Testis (tissue), 2 donors: ENCODE measurements at regions not wholly inside any gene's neighbourhood (a gene's known extent, or its start where the extent isn't known, plus 50 kb on each side); places are given as distances from the start of the nearest gene placed in this dataset.

Source experiments
- DNase-seq: peaks from one replicate; pipeline ENCODE4 v3.0.0-alpha.2; 2019
- H3K27ac ChIP-seq, 2 donors: fragments of 200-600 bp; sonication (generic); one replicate each; pipeline ENCODE4 v1.5.1; 2019
- H3K27me3 ChIP-seq: fragments of 200-600 bp; sonication (generic); one replicate; pipeline ENCODE4 v1.5.1; 2019
- H3K36me3 ChIP-seq: fragments of 200-600 bp; sonication (generic); one replicate; pipeline ENCODE4 v1.5.1; 2017; ENCODE audit warnings: low read depth; ENCODE audit errors: missing control alignments
- H3K4me1 ChIP-seq: fragments of 200-600 bp; sonication (generic); one replicate; pipeline ENCODE4 v1.5.1; 2019
- H3K4me3 ChIP-seq, 2 donors: fragments of 200-600 bp; sonication (generic); one replicate each; pipeline ENCODE4 v1.5.1; 2017 to 2019
- H3K9me3 ChIP-seq: fragments of 200-600 bp; sonication (generic); one replicate; pipeline ENCODE4 v1.5.1; 2017
- POLR2A ChIP-seq: fragments of 450-650 bp; IDR thresholded peaks from one replicate; pipeline ENCODE4 v1.6.1; 2017; ENCODE audit warnings: antibody characterized with exemption, mild to moderate bottlenecking, moderate library complexity
- WGBS, 2 donors: methylation state at CpG; one replicate each; pipeline ENCODE4 v1.1.5; 2018; 5-methylcytosine and 5-hydroxymethylcytosine counted together
- intact Hi-C: fragments of 100-400 bp; cut with DNase I; formaldehyde crosslinking; loops from one replicate; pipeline ENCODE4 v1.15.1; 2023; ENCODE audit warnings: low total_unique reads
- TF ChIP-seq, protein P1 (sequence below), 3 experiments: fragments of 450-650 bp in 2 of 3; fragments of 200-600 bp in 1 of 3; sonication (generic) in 1 of 3; IDR thresholded peaks; one replicate each; pipeline ENCODE4 v1.5.1; 2016 to 2019; ENCODE audit warnings: antibody characterized with exemption in 3 of 3, mild to moderate bottlenecking in 2 of 3, moderate library complexity in 1 of 3

DNA sequence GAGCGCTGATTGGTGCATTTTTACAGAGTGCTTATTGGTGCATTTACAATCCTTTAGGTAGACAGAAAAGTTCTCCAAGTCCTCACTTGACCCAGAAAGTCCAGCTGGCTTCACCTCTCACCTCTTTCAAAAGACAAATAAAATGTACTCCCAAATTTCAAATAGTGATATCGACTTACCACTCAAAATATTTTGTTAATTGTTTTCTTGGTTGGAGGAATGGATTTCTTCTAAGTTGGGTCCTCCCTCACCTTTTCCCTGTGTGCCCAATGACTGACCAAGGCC, 338.4 kb upstream of the KLF3 start:
- H3K27ac ChIP-seq = no peak overlapping the region
- no peak for DNase-seq
- no peak for TF ChIP-seq POLR2A
- TF ChIP-seq, protein P1, sequence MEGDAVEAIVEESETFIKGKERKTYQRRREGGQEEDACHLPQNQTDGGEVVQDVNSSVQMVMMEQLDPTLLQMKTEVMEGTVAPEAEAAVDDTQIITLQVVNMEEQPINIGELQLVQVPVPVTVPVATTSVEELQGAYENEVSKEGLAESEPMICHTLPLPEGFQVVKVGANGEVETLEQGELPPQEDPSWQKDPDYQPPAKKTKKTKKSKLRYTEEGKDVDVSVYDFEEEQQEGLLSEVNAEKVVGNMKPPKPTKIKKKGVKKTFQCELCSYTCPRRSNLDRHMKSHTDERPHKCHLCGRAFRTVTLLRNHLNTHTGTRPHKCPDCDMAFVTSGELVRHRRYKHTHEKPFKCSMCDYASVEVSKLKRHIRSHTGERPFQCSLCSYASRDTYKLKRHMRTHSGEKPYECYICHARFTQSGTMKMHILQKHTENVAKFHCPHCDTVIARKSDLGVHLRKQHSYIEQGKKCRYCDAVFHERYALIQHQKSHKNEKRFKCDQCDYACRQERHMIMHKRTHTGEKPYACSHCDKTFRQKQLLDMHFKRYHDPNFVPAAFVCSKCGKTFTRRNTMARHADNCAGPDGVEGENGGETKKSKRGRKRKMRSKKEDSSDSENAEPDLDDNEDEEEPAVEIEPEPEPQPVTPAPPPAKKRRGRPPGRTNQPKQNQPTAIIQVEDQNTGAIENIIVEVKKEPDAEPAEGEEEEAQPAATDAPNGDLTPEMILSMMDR (IDR thresholded peaks at IDR 0.05) = no peak
- intact Hi-C loops = no loop called here
- no peaks in the 10 kb centered on the region for H3K36me3 ChIP-seq
- no peaks in the 10 kb centered on the region for H3K4me1 ChIP-seq
- no peak overlapping the region for H3K4me3 ChIP-seq
- WGBS, 2 donors = 96 to 98% methylated on average over 2 of the region's 2 CpGs
- no peaks in the 10 kb centered on the region for H3K9me3 ChIP-seq
- no peaks in the 10 kb centered on the region for H3K27me3 ChIP-seq

DNA sequence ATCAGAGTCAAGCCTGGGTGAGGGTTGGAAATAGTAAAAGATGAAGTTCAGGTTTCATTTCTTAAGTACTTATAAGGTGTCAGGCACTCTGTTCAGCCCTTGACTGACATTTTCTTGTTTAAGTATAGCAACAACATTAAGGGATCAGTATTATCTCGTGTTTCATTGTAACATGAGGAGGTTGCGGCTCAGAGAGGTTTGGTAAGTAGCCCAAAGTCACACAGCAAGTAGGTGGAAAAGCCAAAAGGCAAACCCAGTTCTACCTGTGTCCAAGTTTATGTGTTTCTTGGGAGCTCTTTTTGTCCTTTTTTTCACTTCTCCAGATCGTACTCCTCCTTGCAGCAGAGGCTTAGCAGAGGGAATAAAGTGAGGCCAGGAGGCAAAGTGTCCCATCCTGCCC, 337.5 kb upstream of the KLF3 start:
- no peaks in the 10 kb centered on the region for H3K36me3 ChIP-seq
- H3K27me3 ChIP-seq = no peaks in the 10 kb centered on the region
- H3K4me1 ChIP-seq = no peaks in the 10 kb centered on the region
- H3K9me3 ChIP-seq = no peaks in the 10 kb centered on the region
- H3K27ac ChIP-seq = no peak overlapping the region
- DNase-seq = no peak
- WGBS, 2 donors = 89 to 94% methylated on average over 3 of the region's 3 CpGs
- H3K4me3 ChIP-seq = no peak overlapping the region
- TF ChIP-seq POLR2A = no peak
- TF ChIP-seq, protein P1 (IDR thresholded peaks at IDR 0.05) = no peak
- intact Hi-C loops = no loop called here

DNA sequence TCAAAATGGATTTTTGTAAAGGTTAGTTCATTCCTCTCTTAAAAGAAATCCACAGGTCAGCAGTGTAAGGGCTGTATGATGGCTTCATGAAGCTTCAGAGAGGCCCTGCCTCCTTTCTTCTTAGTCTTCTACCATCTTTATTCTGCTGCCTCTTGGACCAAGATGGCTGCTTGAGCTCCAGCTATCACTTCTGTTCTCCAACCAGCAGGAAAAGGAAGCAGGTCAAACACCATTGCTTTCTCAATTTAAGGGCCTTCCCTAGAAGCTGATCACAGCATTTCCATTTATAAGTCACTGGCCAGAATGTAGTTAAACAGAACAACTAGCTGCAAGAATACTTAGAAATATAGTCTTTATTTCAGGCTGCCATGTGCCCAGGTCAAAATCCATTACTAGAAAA, 336.8 kb upstream of the KLF3 start:
- no peak overlapping the region for H3K4me3 ChIP-seq
- no peaks in the 10 kb centered on the region for H3K27me3 ChIP-seq
- intact Hi-C loops = no loop called here
- H3K9me3 ChIP-seq = no peaks in the 10 kb centered on the region
- no peaks in the 10 kb centered on the region for H3K4me1 ChIP-seq
- H3K27ac ChIP-seq = no peak overlapping the region
- no peaks in the 10 kb centered on the region for H3K36me3 ChIP-seq
- DNase-seq = no peak
- TF ChIP-seq POLR2A = no peak

DNA sequence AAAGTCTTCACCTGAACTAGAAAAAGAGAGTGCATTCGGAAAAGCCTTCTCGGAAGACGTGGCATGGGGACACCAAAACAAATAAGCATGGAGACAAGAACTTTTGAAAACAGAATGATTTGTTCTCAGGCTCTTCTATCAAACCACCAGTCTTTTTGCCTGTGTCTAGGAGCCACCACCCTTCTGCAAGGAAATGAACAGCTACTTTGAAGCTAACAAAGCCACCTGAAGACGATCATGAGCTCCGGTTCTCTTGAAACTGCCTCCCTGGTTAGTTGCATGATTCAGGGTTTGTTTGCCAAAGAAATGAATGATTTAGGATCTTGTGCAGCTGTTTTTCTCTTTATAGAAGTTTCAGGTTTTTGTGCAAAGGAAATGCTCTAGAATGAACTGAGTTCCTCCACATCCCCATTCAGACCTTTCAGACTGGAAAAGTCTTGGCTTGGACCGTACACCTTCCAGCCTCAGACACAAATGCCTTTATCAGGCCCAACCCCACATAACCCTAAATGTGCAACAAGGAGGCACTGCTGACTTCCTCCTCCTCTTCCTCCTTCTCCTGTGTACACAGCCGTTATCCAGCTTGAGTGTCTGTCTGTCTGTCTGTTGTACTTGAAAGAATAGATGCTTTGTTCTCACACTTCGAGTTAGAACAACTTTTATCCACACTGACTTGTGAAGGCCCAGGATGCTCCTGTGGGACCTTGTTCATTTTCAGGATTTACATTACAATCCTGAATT, 334.8 kb upstream of the KLF3 start:
- WGBS, 2 donors = 78 to 79% methylated on average over 8 of the region's 8 CpGs
- TF ChIP-seq, protein P1 (IDR thresholded peaks at IDR 0.05) = no peak
- no peaks in the 10 kb centered on the region for H3K4me1 ChIP-seq
- H3K36me3 ChIP-seq = no peaks in the 10 kb centered on the region
- no peak overlapping the region for H3K4me3 ChIP-seq
- H3K27me3 ChIP-seq = no peaks in the 10 kb centered on the region
- H3K27ac ChIP-seq = no peak overlapping the region
- DNase-seq = no peak
- H3K9me3 ChIP-seq = no peaks in the 10 kb centered on the region
- intact Hi-C loops = no loop called here

- WGBS, 2 donors = 84 to 85% methylated on average over 1 of the region's 1 CpG
- Histone ChIP-seq H3K4me1 (no peaks in the 10 kb centered on the region), H3K4me3 (no peak overlapping the region), H3K9me3 (no peaks in the 10 kb centered on the region), H3K27me3 (no peaks in the 10 kb centered on the region), H3K36me3 (no peaks in the 10 kb centered on the region), H3K27ac (no peak overlapping the region)
- no peak for TF ChIP-seq POLR2A
- TF ChIP-seq, protein P1 (IDR thresholded peaks at IDR 0.05) = no peak
- intact Hi-C loops = no loop called here
- DNase-seq = no peak
Observed at GRCh38 chr4:38330321-38330720, 333.7 kb upstream of the KLF3 start.
